Sciatic nerve (tissue), 2 donors: ENCODE measurements at regions not wholly inside any gene's neighbourhood (a gene's known extent, or its start where the extent isn't known, plus 50 kb on each side); places are given as distances from the start of the nearest gene placed in this dataset.
"Not testable (repeated sequence)": the region's sequence is repeated elsewhere in the genome, so short reads cannot be mapped to it uniquely, and the experiment has no call there.

ENCODE experiments used
- ATAC-seq: fragments of 200-7000 bp; cut with Tn5 transposase; one replicate; pipeline ENCODE4 v1.9.1; 2020; ENCODE audit warnings: mild to moderate bottlenecking, moderate library complexity
- DNase-seq: peaks from one replicate; pipeline ENCODE4 v3.0.0-alpha.2; 2020; ENCODE audit warnings: low spot score
- intact Hi-C: fragments of 100-400 bp; cut with DNase I; formaldehyde crosslinking; loops from one replicate; pipeline ENCODE4 v1.14.2; 2022
- donor health status: DM: no; HTN: no; CAD: no.
- donor health status: DM: no; HTN: no; CAD: no.

- intact Hi-C loops: no loop called here
- ATAC-seq (no peak), DNase-seq (no peak)
These were observed 258.0 kb upstream of the API5 start for GRCh38 chr11:43053638-43054412.

DNA sequence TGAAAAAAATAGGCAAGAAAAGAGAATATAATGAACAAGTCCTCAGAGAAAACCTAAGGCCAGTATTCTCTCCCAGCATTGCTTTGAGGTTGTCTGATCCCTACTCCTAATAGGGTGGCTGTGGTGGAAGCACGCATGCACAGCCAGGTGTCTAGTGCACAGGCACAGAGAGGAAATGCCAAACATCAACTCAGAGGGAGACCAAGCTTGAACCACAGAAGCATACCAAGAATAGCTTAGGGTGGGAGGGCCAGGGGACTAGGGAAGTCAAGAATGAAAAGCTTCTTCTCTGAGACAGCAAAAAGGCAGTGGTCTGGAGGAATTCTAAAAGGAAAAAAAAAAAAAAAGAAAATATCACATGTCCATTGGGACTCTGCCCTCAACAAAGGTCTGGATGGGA is 244.1 kb upstream of the API5 start:
- DNase-seq: no peak
- intact Hi-C loops: no loop called here
- ATAC-seq: no peak

GRCh38 chr11:43071338-43071737 is 240.5 kb upstream of the API5 start:
- intact Hi-C loops: no loop called here
- ATAC-seq (no peak), DNase-seq (no peak)

DNA sequence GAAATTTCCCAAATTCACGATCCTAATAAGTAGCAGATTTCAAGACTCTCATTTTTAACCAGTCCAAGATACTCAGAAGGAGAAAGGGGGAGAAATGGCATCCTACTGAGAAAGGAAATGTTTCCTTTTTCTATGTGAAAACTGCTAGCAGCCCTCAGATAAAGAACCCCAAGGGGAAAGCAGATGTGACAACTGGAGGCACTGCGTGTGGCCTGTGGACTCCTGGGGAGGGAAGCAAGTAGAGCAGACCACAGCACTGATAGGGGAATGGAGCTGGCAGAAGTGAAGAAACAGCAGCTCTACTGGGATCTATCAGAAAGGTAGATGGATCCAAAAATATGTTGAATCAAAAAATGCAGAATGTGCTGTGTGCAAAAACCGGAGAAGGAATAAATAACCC is 239.7 kb upstream of the API5 start:
- intact Hi-C loops: no loop called here
- DNase-seq: no peak
- ATAC-seq: no peak

- DNase-seq (no peak), ATAC-seq (no peak)
- intact Hi-C loops: no loop called here
These were observed 238.9 kb upstream of the API5 start for GRCh38 chr11:43072911-43073310.

DNA sequence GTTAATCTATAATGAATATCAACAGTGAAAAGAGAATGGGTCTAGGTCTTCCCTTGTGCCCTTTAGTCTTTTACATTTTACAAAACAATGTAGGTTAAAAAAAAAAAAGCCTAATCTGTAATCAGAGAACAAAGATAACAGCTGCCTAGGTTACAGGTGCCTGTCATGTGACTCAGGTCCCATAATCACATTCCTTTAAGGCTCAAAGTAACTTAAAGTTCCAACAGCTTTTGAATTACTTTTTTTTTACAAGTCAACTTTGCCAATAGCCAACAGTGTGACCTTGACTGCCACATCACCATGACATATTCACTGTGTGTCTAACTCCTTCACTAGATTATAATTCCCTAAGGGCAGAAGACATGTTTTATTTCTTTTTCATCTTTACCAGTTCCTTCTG is 237.0 kb upstream of the API5 start:
- no peak for DNase-seq
- intact Hi-C loops: no loop called here
- ATAC-seq: no peak

DNA sequence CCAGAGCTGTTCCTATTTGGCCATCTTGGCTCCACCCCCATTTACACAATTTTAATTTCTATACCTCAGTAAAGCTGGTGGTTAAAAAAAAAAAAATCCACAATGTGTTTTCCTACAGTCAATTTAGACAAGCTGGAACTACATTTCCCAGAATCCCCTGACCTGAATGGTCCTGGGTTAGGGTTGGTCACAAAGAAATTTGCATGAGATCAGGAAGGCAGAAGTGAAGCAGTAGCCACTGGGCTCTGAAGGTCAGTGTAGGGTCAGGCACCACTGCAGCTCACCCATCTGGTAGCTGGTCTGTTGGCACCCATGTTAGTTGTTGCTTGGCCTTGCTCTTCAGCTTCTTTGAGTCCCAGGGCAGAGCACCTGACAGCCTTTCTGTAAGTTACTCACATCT is 210.7 kb upstream of the API5 start:
- ATAC-seq (no peak), DNase-seq (no peak)
- intact Hi-C loops: no loop called here

DNA sequence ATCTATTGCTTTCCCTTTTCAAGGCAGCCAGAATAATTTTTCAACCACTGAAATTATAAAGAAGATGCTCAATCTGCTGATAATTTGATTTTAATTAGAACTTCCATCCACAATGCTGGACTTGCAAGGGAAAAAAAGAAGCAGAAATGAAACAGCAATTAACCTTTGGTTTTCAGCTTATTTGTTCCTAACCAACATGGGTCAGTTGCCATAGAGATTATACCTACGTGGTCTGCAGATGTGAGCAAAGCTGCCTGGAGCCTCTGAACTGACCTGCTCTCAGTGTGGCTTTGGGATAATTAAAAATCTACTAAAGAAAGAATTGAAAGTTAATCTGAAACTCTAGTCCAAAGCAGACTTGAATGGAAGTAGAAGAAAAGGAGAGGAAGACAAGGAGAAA is 195.7 kb upstream of the API5 start:
- DNase-seq (no peak), ATAC-seq (no peak)
- intact Hi-C loops: no loop called here

DNA sequence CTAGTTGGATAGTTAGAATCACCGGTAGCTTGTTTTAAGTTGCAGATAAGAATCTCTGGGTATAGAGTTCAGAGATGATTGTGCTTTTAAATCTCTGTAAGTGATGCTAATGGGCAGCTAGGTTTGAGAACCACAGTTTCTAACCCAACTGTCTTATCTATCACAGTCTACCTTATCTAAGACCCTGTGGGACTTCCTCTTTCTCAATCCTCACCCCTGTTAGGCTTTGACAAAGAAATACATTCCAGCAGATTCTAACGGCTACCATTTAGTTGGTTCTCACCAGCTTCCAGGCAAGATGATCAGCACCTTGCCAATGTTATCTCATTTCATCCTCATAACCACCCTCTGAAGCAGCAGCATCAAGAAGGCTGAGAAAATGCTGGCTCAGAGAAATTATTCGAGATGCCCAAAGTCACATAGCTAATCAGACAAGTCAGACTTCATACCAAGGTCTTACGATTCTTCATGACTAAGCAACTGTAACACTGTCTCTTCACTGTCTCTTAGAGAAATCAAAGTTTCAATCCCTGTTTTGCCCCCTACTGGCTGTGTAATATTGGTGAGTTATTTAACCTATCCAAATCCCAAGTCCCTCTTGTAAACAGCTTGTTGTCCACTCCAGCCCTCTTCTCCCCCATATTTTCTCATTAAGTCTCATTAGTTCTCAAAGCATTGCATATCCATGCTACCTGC is 192.4 kb upstream of the API5 start:
- no peak for ATAC-seq
- DNase-seq: no peak
- intact Hi-C loops: no loop called here

- DNase-seq (no peak), ATAC-seq (no peak)
- intact Hi-C loops: no loop called here
These were observed 189.2 kb upstream of the API5 start for GRCh38 chr11:43122546-43122945.

DNA sequence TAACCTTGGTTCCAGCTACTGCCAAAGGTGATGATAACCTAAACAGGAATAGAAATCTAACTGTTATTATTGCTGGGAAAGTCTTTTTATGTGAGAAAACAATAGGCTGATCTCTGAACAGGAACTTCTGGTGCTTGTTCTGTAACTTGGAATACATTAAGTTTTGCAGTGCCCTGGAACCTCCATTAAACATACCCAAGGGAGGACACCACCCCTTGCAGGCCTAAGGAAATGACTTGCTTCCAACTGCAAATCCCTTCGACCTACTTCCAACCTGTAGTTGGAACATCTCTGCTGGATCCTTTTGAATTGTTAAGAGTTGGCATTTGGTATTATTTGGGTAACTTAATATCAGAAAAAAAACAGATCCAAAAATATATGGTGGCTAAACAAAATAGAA is 188.4 kb upstream of the API5 start:
- ATAC-seq (no peak), DNase-seq (no peak)
- intact Hi-C loops: no loop called here

DNA sequence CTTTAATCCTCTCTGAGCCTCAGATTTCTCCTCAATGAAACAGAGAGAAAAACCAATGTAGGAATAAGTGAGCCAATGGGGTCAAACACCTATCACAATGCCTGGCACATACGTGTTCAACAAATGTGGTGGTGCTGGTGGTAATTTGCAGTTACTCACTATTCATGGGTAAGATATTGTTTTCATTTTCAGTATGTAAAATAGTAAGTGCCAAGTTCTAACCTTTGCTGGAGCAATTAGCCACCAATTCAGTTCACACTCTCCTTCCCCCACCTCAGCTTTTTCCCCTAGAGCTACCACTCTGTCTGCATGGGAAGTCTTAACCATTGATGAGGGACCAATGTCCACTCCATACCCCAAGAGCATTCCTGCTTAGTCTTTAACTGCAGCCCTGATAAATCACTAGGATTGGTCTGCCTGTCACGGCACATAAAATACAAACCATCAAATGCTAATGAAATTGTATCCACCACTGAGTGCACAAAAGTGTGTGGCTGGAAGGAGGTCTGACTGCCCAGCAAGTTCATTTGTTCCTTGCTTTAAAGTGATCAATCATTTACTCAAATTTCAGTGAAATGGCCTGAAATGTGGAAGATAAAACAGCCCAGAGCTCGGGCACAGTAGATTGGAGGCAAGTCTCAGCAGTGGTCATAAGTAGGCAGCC is 187.4 kb upstream of the API5 start:
- intact Hi-C loops: no loop called here
- DNase-seq: no peak
- ATAC-seq: no peak

GRCh38 chr11:43129329-43129728 is 182.5 kb upstream of the API5 start:
- DNase-seq (no peak), ATAC-seq (no peak)
- intact Hi-C loops: no loop called here

GRCh38 chr11:43130616-43131015 is 181.2 kb upstream of the API5 start:
- no peak for ATAC-seq
- DNase-seq: no peak
- intact Hi-C loops: no loop called here

- ATAC-seq (no peak), DNase-seq (no peak)
- intact Hi-C loops: no loop called here
These were observed 175.7 kb upstream of the API5 start for GRCh38 chr11:43135966-43136534.

- ATAC-seq (no peak), DNase-seq (no peak)
- intact Hi-C loops: no loop called here
These were observed 173.1 kb upstream of the API5 start for GRCh38 chr11:43138621-43139140.

DNA sequence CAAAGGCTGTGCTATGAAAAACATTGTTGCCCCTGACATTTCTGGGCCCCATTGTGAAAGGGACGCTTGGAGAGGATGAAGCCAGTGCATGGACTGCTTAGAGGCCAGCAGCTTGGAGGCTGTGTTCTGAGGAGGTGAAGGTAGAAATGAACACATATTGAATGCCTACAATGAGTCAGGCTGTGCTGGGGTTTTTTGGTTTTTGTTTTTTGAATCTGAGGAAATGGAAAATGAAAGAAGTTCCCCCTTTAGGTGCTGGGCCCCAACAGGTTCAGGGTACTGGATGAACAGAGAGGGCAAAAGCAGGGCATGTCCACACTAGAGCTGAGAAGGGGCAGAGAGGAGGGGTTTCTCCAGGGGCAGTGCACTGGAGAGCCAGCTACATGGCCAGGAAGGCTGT is 166.1 kb upstream of the API5 start:
- intact Hi-C loops: no loop called here
- ATAC-seq: no peak

GRCh38 chr11:43150697-43151096 is 161.1 kb upstream of the API5 start:
- DNase-seq (no peak), ATAC-seq (no peak)
- intact Hi-C loops: no loop called here

More for the DNA sequence above, 166.1 kb upstream of the API5 start:
- DNase-seq: no peak

DNA sequence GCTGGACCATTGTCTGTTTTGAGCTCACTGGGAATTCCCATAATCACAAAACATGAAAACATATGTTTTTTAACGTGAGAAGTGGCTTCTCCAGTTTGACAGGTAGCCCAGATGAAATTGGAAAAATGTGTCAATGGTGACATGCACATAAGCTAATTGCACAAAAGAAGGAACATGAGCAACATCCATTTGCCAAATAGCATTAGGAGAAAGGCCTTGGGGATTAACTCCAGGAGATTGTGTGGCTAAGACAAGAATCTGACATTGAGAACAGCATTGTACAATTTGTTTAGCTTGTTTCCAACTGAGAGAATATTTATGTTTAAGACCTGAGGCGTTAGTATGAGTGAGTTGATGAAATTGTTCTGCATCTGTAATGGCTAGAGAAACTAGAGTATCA is 147.0 kb upstream of the API5 start:
- DNase-seq: no peak
- intact Hi-C loops: no loop called here

GRCh38 chr11:43165393-43165792 is 146.4 kb upstream of the API5 start:
- ATAC-seq, intact Hi-C loops, DNase-seq: not testable (repeated sequence)

More for the DNA sequence above, 147.0 kb upstream of the API5 start:
- ATAC-seq: no peak
